ENCODE measurements at regions not wholly inside any gene's neighbourhood (a gene's known extent, or its start where the extent isn't known, plus 50 kb on each side); places are given as distances from the start of the nearest gene placed in this dataset.
A peak's percentile ranks its signal among the peaks of the same experiment; 100 is the strongest.
"Not testable (repeated sequence)": the region's sequence is repeated elsewhere in the genome, so short reads cannot be mapped to it uniquely, and the experiment has no call there.

DNA sequence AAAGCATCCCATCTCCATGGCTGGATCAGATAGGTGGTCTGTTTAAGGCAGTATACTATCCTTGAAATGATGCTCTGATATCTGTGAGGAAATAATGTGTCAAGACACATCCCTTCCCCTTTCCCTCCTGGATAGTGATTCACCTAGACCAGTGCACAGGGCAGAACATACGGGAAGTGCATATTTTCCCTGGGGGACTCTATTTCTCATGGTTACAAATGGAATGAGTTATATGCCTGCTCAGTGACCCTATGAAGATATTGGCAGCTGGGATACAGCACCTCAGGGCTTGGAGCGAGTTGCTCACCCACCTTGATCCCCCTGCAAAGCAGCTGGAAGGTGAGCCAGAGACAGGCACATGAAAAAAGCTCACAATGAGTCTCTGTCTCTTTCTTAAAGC is 67.5 kb upstream of the PRL start:
- Mint-ChIP-seq H3K27ac (ENCODE audit: unreplicated experiment) (peak overlapping the region; percentile 77), H3K36me3 (ENCODE audit: unreplicated experiment) (no peaks in the 10 kb centered on the region), H3K4me1 (ENCODE audit: unreplicated experiment) (peaks cover 46% of the 10 kb centered on the region), H3K4me3 (ENCODE audit: unreplicated experiment) (no peak overlapping the region), H3K9me3 (ENCODE audit: unreplicated experiment) (no peaks in the 10 kb centered on the region), H3K27me3 (ENCODE audit: unreplicated experiment) (no peaks in the 10 kb centered on the region)
- no peak for DNase-seq (ENCODE audit: extremely low spot score, unreplicated experiment)
- TF ChIP-seq, protein P1, sequence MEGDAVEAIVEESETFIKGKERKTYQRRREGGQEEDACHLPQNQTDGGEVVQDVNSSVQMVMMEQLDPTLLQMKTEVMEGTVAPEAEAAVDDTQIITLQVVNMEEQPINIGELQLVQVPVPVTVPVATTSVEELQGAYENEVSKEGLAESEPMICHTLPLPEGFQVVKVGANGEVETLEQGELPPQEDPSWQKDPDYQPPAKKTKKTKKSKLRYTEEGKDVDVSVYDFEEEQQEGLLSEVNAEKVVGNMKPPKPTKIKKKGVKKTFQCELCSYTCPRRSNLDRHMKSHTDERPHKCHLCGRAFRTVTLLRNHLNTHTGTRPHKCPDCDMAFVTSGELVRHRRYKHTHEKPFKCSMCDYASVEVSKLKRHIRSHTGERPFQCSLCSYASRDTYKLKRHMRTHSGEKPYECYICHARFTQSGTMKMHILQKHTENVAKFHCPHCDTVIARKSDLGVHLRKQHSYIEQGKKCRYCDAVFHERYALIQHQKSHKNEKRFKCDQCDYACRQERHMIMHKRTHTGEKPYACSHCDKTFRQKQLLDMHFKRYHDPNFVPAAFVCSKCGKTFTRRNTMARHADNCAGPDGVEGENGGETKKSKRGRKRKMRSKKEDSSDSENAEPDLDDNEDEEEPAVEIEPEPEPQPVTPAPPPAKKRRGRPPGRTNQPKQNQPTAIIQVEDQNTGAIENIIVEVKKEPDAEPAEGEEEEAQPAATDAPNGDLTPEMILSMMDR (IDR thresholded peaks at IDR 0.05): no peak

DNA sequence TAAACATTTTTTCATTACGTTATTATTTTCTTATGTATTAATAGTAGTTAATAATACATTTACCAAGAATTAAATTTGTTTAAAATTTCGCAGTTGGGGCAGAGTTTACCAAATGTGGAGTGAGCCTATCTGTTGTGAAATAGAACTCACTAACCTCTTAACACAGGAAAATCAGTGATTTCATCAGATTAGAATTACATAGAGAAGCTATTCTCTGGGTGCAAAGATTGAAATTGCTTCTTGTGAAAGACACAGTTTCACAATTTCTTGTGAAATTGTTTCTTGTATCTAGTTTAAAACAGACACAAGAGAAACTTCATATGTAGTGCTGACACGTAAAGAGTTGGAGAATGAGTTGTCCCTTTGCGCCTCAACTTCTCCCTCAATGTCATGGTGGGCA is 69.4 kb upstream of the PRL start:
- H3K9me3 Mint-ChIP-seq (ENCODE audit: unreplicated experiment): peaks cover 7% of the 10 kb centered on the region
- no peak overlapping the region for H3K4me3 Mint-ChIP-seq (ENCODE audit: unreplicated experiment)
- peaks cover 46% of the 10 kb centered on the region for H3K4me1 Mint-ChIP-seq (ENCODE audit: unreplicated experiment)
- no peak for DNase-seq (ENCODE audit: extremely low spot score, unreplicated experiment)
- no peaks in the 10 kb centered on the region for H3K27me3 Mint-ChIP-seq (ENCODE audit: unreplicated experiment)
- no peak overlapping the region for H3K27ac Mint-ChIP-seq (ENCODE audit: unreplicated experiment)
- TF ChIP-seq, protein P1 (IDR thresholded peaks at IDR 0.05): no peak
- H3K36me3 Mint-ChIP-seq (ENCODE audit: unreplicated experiment): no peaks in the 10 kb centered on the region

DNA sequence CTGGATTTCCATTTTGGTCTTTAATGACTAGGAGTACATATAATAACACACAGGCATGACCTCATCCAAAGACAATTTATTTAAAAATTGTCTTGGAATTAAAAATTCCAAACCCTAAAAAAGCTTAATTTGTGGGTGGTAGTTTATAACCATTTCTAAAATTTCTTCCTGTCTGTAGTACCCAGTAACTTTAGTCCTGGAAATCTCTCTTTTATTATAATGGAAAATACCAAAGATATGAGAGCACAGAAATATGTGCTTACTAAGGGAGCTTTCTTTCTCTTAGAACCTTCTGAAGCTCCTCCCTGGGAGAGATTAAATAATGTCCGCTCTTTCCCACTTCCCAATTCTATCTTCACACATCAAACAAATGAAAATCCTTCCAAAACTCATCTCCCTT is 70.5 kb upstream of the PRL start:
- TF ChIP-seq, protein P1 (IDR thresholded peaks at IDR 0.05): no peak
- Mint-ChIP-seq H3K4me1 (ENCODE audit: unreplicated experiment) (peaks cover 44% of the 10 kb centered on the region), H3K4me3 (ENCODE audit: unreplicated experiment) (no peak overlapping the region), H3K27ac (ENCODE audit: unreplicated experiment) (peak overlapping the region; percentile 72), H3K9me3 (ENCODE audit: unreplicated experiment) (peaks cover 7% of the 10 kb centered on the region), H3K36me3 (ENCODE audit: unreplicated experiment) (no peaks in the 10 kb centered on the region), H3K27me3 (ENCODE audit: unreplicated experiment) (no peaks in the 10 kb centered on the region)
- DNase-seq (ENCODE audit: extremely low spot score, unreplicated experiment): no peak

DNA sequence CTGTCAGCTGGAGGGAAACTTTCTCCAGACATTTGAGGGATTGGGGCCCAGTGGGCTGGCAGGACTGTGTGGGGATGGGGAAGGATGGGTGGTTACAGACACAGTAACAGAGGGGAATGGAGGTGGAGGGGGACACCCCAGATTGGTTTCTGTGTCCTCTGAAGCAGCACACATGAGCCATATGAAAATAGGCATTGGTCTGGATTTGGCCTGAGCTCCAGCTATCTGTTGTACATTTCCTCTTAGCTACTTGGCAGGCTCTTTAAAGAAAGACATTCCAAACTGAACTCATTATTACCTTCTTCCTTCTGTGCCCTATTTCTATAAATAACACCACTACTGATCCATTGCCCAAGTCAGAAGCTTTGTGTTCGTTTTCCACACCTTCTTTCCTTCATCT is 72.0 kb upstream of the PRL start:
- no peak for DNase-seq (ENCODE audit: extremely low spot score, unreplicated experiment)
- Mint-ChIP-seq H3K9me3 (ENCODE audit: unreplicated experiment) (peaks cover 7% of the 10 kb centered on the region), H3K4me3 (ENCODE audit: unreplicated experiment) (no peak overlapping the region), H3K36me3 (ENCODE audit: unreplicated experiment) (no peaks in the 10 kb centered on the region), H3K4me1 (ENCODE audit: unreplicated experiment) (peaks cover 29% of the 10 kb centered on the region), H3K27ac (ENCODE audit: unreplicated experiment) (no peak overlapping the region), H3K27me3 (ENCODE audit: unreplicated experiment) (no peaks in the 10 kb centered on the region)
- TF ChIP-seq, protein P1 (IDR thresholded peaks at IDR 0.05): no peak

DNA sequence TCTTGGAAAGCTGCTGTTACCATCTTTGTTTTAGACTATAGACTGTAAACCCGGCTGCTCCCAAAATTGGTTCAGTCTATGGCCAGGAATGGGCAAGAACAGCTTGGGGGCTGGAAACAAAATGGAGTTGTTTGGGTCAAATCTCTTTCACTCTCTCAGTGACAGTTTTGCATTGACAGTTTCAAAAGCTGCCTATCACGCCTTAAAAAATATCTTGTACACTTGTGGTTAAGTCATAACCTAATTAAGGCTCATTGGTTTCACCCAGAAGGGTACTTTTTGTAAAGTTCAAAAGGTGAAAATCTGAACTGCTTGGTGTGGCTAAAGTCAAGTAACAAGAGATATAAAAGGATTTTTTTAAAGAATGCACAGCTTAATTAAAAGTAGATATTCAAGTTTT is 76.1 kb upstream of the PRL start:
- Mint-ChIP-seq H3K27me3 (ENCODE audit: unreplicated experiment) (no peaks in the 10 kb centered on the region), H3K27ac (ENCODE audit: unreplicated experiment) (no peak overlapping the region), H3K36me3 (ENCODE audit: unreplicated experiment) (no peaks in the 10 kb centered on the region), H3K4me3 (ENCODE audit: unreplicated experiment) (no peak overlapping the region), H3K4me1 (ENCODE audit: unreplicated experiment) (peaks cover 11% of the 10 kb centered on the region), H3K9me3 (ENCODE audit: unreplicated experiment) (peaks cover 17% of the 10 kb centered on the region)
- TF ChIP-seq, protein P1 (IDR thresholded peaks at IDR 0.05): no peak
- DNase-seq (ENCODE audit: extremely low spot score, unreplicated experiment): no peak

DNA sequence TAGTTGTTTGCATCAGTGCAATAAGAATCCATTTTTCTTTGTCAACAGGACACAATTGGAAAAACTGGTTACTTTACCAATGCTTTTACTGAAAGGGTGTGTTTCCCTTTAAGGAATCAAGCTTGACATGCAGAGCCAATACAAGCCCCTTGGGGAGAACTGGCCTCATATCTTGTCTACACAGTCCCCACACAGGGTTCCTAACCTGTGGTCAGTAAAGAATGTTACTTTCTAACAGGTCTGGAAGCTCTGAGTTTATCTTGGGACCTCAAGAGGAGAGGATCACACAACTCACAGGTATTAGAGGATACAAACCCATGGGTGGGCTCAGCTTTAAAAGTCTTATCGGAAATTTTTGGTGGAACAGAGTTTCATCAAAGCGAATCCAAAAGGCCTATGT is 78.1 kb upstream of the PRL start:
- H3K4me3 Mint-ChIP-seq (ENCODE audit: unreplicated experiment); H3K27me3 Mint-ChIP-seq (ENCODE audit: unreplicated experiment); H3K27ac Mint-ChIP-seq (ENCODE audit: unreplicated experiment); DNase-seq (ENCODE audit: extremely low spot score, unreplicated experiment); H3K36me3 Mint-ChIP-seq (ENCODE audit: unreplicated experiment); H3K4me1 Mint-ChIP-seq (ENCODE audit: unreplicated experiment): not testable (repeated sequence)
- peaks cover 18% of the 10 kb centered on the region for H3K9me3 Mint-ChIP-seq (ENCODE audit: unreplicated experiment)

DNA sequence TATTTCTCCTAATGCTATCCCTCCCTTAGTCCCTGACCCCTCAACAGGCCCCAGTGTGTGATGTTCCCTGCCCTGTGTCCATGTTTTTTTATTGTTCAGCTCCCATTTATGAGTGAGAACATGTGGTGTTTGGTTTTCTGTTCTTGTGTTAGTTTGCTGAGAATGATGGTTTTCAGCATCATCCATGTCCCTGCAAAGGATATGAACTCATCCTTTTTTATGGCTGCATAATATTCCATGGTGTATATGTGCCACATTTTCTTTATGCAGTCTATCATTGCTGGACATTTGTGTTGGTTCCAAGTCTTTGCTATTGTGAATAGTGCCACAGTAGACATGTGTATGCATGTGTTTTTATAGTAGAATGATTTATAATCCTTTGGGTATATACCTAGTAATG is 79.5 kb upstream of the PRL start:
- peaks cover 11% of the 10 kb centered on the region for H3K9me3 Mint-ChIP-seq (ENCODE audit: unreplicated experiment)
- not testable (repeated sequence) for H3K4me3 Mint-ChIP-seq (ENCODE audit: unreplicated experiment); H3K36me3 Mint-ChIP-seq (ENCODE audit: unreplicated experiment); H3K4me1 Mint-ChIP-seq (ENCODE audit: unreplicated experiment); H3K27me3 Mint-ChIP-seq (ENCODE audit: unreplicated experiment); H3K27ac Mint-ChIP-seq (ENCODE audit: unreplicated experiment); DNase-seq (ENCODE audit: extremely low spot score, unreplicated experiment)

DNA sequence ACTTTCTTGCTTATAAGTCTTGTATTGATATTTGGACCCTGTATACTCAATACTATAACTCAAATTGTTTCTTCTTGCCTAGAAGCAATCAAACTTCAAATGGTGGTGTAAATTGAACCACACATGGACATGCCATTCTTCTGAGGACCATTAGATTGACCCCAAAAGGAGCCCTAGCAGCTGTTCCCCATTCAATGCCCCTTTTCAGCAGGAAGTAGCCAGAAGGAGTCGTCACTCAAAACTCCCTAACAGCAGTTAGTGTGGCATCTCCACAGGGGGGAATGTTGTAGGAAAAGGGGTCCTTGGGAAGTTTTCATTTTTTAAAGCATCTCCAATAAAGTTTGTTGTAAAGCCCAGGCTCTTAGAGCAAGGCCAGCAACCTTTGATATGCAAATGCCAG is 81.7 kb upstream of the PRL start:
- not testable (repeated sequence) for H3K4me3 Mint-ChIP-seq (ENCODE audit: unreplicated experiment); H3K27me3 Mint-ChIP-seq (ENCODE audit: unreplicated experiment); H3K27ac Mint-ChIP-seq (ENCODE audit: unreplicated experiment); H3K4me1 Mint-ChIP-seq (ENCODE audit: unreplicated experiment); H3K36me3 Mint-ChIP-seq (ENCODE audit: unreplicated experiment); DNase-seq (ENCODE audit: extremely low spot score, unreplicated experiment)
- peaks cover 11% of the 10 kb centered on the region for H3K9me3 Mint-ChIP-seq (ENCODE audit: unreplicated experiment)

Data from osteocyte (in vitro differentiated cells).